Neural progenitor cell (in vitro differentiated cells): ENCODE measurements at regions not wholly inside any gene's neighbourhood (a gene's known extent, or its start where the extent isn't known, plus 50 kb on each side); places are given as distances from the start of the nearest gene placed in this dataset.
A peak's percentile ranks its signal among the peaks of the same experiment; 100 is the strongest.
"Not testable (repeated sequence)": the region's sequence is repeated elsewhere in the genome, so short reads cannot be mapped to it uniquely, and the experiment has no call there.

Experiments used
- DNase-seq: peaks from one replicate; pipeline ENCODE4 v3.0.0-alpha.2; 2016; ENCODE audit warnings: low spot score
- H2AFZ ChIP-seq: fragments of 200-600 bp; sonication (generic); replicated peaks from 2 replicates; pipeline ENCODE4 v1.6.1; 2016; ENCODE audit warnings: antibody characterized with exemption
- H3F3A ChIP-seq: fragments of 200-600 bp; sonication (generic); 2 replicates; pipeline ENCODE4 v1.6.1; 2016; ENCODE audit warnings: antibody characterized with exemption, low read depth
- H3K27ac ChIP-seq: fragments of 200-600 bp; sonication (generic); 2 replicates; pipeline ENCODE4 v1.5.1; 2016; ENCODE audit warnings: mild to moderate bottlenecking
- H3K27me3 ChIP-seq: fragments of 200-600 bp; sonication (generic); 2 replicates; pipeline ENCODE4 v1.6.1; 2016; ENCODE audit warnings: mild to moderate bottlenecking, moderate library complexity
- H3K36me3 ChIP-seq: fragments of 200-600 bp; sonication (generic); 2 replicates; pipeline ENCODE4 v1.5.1; 2016
- H3K4me1 ChIP-seq: fragments of 200-600 bp; sonication (generic); 2 replicates; pipeline ENCODE4 v1.6.1; 2016; ENCODE audit warnings: mixed run types
- H3K4me2 ChIP-seq: fragments of 200-600 bp; sonication (generic); 2 replicates; pipeline ENCODE4 v1.6.1; 2016
- H3K4me3 ChIP-seq: fragments of 200-600 bp; sonication (generic); 2 replicates; pipeline ENCODE4 v1.5.1; 2016
- H3K79me2 ChIP-seq: fragments of 200-600 bp; sonication (generic); 2 replicates; pipeline ENCODE4 v1.6.1; 2016; ENCODE audit warnings: low read depth
- H3K9ac ChIP-seq: fragments of 200-600 bp; sonication (generic); 2 replicates; pipeline ENCODE4 v1.6.1; 2016
- H3K9me3 ChIP-seq: fragments of 200-600 bp; sonication (generic); 2 replicates; pipeline ENCODE4 v1.5.1; 2016; ENCODE audit warnings: low read depth
- H4K20me1 ChIP-seq: fragments of 200-600 bp; sonication (generic); 2 replicates; pipeline ENCODE4 v1.6.1; 2016; ENCODE audit warnings: low read depth
- H3K27ac Mint-ChIP-seq: 3 replicates; pipeline ENCODE4 v1.8.0; 2021; ENCODE audit warnings: mixed read lengths
- H3K27me3 Mint-ChIP-seq: 2 replicates; pipeline ENCODE4 v1.8.0; 2022; ENCODE audit warnings: low read depth, mild to moderate bottlenecking, inconsistent platforms, moderate library complexity, mixed read lengths; ENCODE audit not compliant: insufficient read depth
- H3K36me3 Mint-ChIP-seq: 3 replicates; pipeline ENCODE4 v1.8.0; 2021; ENCODE audit warnings: mixed read lengths
- H3K4me1 Mint-ChIP-seq: 3 replicates; pipeline ENCODE4 v1.8.0; 2021; ENCODE audit warnings: mixed read lengths
- H3K4me3 Mint-ChIP-seq: 3 replicates; pipeline ENCODE4 v1.8.0; 2021; ENCODE audit warnings: mild to moderate bottlenecking, moderate library complexity, mixed read lengths
- H3K9me3 Mint-ChIP-seq: 3 replicates; pipeline ENCODE4 v1.8.0; 2020; ENCODE audit warnings: mixed read lengths
- EZH2 ChIP-seq: fragments of 200-600 bp; sonication (generic); IDR thresholded peaks from 2 replicates; pipeline ENCODE4 v1.6.1; 2017; ENCODE audit warnings: antibody characterized with exemption, mild to moderate bottlenecking, moderate library complexity
- EZH2phosphoT487 ChIP-seq: fragments of 200-600 bp; sonication (generic); IDR thresholded peaks from 2 replicates; pipeline ENCODE4 v1.6.1; 2017; ENCODE audit warnings: antibody characterized with exemption
- TF ChIP-seq, protein P1 (sequence below): fragments of 200-600 bp; sonication (generic); IDR thresholded peaks from 2 replicates; pipeline ENCODE4 v1.5.1; 2017; ENCODE audit warnings: antibody characterized with exemption, mild to moderate bottlenecking

DNA sequence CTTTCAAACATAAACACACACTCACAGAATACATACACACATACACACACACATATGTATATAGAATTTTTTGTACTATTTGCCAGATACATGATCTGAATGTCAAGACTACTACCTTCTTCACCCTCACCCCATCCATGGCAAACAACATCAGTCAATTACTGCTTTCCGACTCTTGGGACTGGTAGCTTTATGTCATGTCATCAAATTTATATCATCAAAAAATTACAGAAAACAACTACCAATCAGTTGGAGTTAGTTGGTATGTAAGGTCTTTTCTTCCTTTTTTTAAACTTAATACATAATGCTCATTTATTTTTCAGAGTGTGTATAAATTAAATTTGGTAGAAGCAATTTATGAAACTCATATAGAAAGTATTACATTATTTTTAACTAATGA lies 305.7 kb upstream of the MDFIC2 start:
- no peak for DNase-seq
- H3K27ac Mint-ChIP-seq = no peak overlapping the region
- H2AFZ ChIP-seq = no peak overlapping the region
- no peaks in the 10 kb centered on the region for H3K27me3 Mint-ChIP-seq
- H3K4me1 Mint-ChIP-seq = no peaks in the 10 kb centered on the region
- H3K36me3 Mint-ChIP-seq = no peaks in the 10 kb centered on the region
- H3K4me3 ChIP-seq = no peak overlapping the region
- no peaks in the 10 kb centered on the region for H3K79me2 ChIP-seq
- H4K20me1 ChIP-seq = no peaks in the 10 kb centered on the region
- H3K4me3 Mint-ChIP-seq = no peak overlapping the region
- H3K27ac ChIP-seq = no peak overlapping the region
- H3K9me3 Mint-ChIP-seq = peaks cover 10% of the 10 kb centered on the region
- peaks cover 20% of the 10 kb centered on the region for H3K4me1 ChIP-seq
- TF ChIP-seq EZH2 (no peak), EZH2phosphoT487 (no peak)
- TF ChIP-seq, protein P1, sequence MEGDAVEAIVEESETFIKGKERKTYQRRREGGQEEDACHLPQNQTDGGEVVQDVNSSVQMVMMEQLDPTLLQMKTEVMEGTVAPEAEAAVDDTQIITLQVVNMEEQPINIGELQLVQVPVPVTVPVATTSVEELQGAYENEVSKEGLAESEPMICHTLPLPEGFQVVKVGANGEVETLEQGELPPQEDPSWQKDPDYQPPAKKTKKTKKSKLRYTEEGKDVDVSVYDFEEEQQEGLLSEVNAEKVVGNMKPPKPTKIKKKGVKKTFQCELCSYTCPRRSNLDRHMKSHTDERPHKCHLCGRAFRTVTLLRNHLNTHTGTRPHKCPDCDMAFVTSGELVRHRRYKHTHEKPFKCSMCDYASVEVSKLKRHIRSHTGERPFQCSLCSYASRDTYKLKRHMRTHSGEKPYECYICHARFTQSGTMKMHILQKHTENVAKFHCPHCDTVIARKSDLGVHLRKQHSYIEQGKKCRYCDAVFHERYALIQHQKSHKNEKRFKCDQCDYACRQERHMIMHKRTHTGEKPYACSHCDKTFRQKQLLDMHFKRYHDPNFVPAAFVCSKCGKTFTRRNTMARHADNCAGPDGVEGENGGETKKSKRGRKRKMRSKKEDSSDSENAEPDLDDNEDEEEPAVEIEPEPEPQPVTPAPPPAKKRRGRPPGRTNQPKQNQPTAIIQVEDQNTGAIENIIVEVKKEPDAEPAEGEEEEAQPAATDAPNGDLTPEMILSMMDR = no peak
- no peak overlapping the region for H3K9ac ChIP-seq
- no peaks in the 10 kb centered on the region for H3K9me3 ChIP-seq
- H3K4me2 ChIP-seq = no peak overlapping the region
- H3F3A ChIP-seq = no peaks in the 10 kb centered on the region
- H3K36me3 ChIP-seq = peaks cover 3% of the 10 kb centered on the region
- no peaks in the 10 kb centered on the region for H3K27me3 ChIP-seq

DNA sequence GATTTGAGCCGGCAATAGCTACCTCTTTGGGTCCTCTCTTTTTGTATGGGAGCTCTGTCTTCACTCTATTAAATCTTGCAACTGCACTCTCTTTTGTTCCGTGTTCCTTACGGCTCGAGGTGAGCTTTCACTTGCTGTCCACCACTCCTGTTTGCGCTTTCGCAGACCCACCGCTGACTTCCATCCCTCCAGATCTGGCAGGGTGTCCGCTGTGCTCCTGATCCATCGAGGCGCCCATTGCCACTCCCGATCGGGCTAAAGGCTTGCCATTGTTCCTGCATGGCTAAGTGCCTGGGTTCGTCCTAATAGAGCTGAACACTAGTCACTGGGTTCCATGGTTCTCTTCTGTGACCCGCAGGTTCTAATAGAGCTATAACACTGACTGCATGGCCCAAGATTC lies 304.9 kb upstream of the MDFIC2 start:
- H3K79me2 ChIP-seq, H3K4me3 ChIP-seq, H3K9ac ChIP-seq, H3K36me3 Mint-ChIP-seq, DNase-seq, H2AFZ ChIP-seq, H3K4me3 Mint-ChIP-seq, H3K27me3 ChIP-seq, H3K27ac Mint-ChIP-seq, H3K27me3 Mint-ChIP-seq, H3F3A ChIP-seq, H3K36me3 ChIP-seq, H3K27ac ChIP-seq, H3K4me1 Mint-ChIP-seq, H3K4me2 ChIP-seq, H4K20me1 ChIP-seq, H3K9me3 ChIP-seq: not testable (repeated sequence)
- H3K4me1 ChIP-seq = peaks cover 20% of the 10 kb centered on the region
- peaks cover 18% of the 10 kb centered on the region for H3K9me3 Mint-ChIP-seq

DNA sequence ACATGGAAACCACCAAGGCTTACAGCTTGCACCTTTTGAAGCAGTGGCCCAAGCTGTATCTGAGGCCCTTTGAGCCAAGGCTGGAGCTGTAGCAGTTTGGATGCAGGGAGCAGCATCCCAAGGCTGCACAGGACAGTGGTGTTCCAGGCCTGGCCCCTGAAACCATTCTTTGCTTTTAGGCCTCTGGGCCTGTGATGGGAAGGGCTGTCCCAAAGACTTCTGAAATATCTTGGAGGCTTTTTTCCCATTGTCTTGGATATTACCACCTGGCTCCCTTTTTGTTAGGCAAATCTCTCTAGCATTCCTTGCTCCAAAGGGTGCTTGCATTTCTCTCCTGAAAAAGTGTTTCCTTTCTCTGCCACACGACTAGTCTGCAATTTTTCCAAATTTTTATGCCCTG lies 302.8 kb upstream of the MDFIC2 start:
- Mint-ChIP-seq H3K27me3 (peaks cover 3% of the 10 kb centered on the region), H3K27ac (no peak overlapping the region), H3K4me1 (no peaks in the 10 kb centered on the region), H3K9me3 (peaks cover 20% of the 10 kb centered on the region), H3K36me3 (no peaks in the 10 kb centered on the region), H3K4me3 (no peak overlapping the region)
- TF ChIP-seq, protein P1 = no peak
- H2AFZ ChIP-seq = peak overlapping the region; percentile 5
- no peaks in the 10 kb centered on the region for H3K79me2 ChIP-seq
- H3K27me3 ChIP-seq = no peaks in the 10 kb centered on the region
- H3F3A ChIP-seq = no peaks in the 10 kb centered on the region
- no peaks in the 10 kb centered on the region for H3K9me3 ChIP-seq
- H4K20me1 ChIP-seq = no peaks in the 10 kb centered on the region
- no peak overlapping the region for H3K27ac ChIP-seq
- no peak overlapping the region for H3K4me3 ChIP-seq
- H3K4me1 ChIP-seq = peaks cover 11% of the 10 kb centered on the region
- no peak overlapping the region for H3K9ac ChIP-seq
- H3K36me3 ChIP-seq = peaks cover 3% of the 10 kb centered on the region
- H3K4me2 ChIP-seq = no peak overlapping the region
- no peak for DNase-seq

DNA sequence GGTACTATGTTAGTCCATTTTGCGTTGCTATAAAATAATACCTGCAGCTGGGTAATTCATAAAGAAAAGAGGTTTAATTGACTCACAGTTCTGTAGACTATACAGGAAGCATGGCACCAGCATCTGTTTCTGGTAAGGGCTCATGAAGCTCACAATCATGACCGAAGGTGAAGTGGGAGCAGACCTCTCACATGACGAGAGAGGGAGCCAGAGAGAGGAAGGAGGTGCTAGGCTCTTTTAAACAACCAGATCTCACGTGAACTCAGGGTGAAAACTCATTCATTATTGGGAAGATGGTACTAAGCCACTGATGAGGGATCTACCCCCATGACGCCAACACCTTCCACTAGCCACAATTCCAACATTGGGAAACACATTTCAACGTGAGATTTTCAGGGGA lies 301.7 kb upstream of the MDFIC2 start:
- no peak overlapping the region for H3K27ac Mint-ChIP-seq

More for the DNA sequence above, 301.7 kb upstream of the MDFIC2 start:
- H3F3A ChIP-seq = no peaks in the 10 kb centered on the region
- H3K27me3 ChIP-seq = no peaks in the 10 kb centered on the region
- H3K36me3 Mint-ChIP-seq = no peaks in the 10 kb centered on the region
- H3K4me3 ChIP-seq = no peak overlapping the region
- H3K27ac ChIP-seq = no peak overlapping the region
- H3K4me3 Mint-ChIP-seq = no peak overlapping the region
- no peak for TF ChIP-seq EZH2
- TF ChIP-seq, protein P1 = no peak
- no peak for TF ChIP-seq EZH2phosphoT487
- H3K9me3 Mint-ChIP-seq = peaks cover 20% of the 10 kb centered on the region
- no peaks in the 10 kb centered on the region for H4K20me1 ChIP-seq
- no peak overlapping the region for H3K9ac ChIP-seq
- H3K4me2 ChIP-seq = no peak overlapping the region
- no peak overlapping the region for H2AFZ ChIP-seq
- peaks cover 11% of the 10 kb centered on the region for H3K4me1 ChIP-seq
- no peak for DNase-seq
- H3K9me3 ChIP-seq = no peaks in the 10 kb centered on the region
- H3K27me3 Mint-ChIP-seq = peaks cover 3% of the 10 kb centered on the region
- no peaks in the 10 kb centered on the region for H3K79me2 ChIP-seq
- peaks cover 3% of the 10 kb centered on the region for H3K36me3 ChIP-seq
- H3K4me1 Mint-ChIP-seq = no peaks in the 10 kb centered on the region
